WI38 (cell line): ENCODE measurements at regions not wholly inside any gene's neighbourhood (a gene's known extent, or its start where the extent isn't known, plus 50 kb on each side); places are given as distances from the start of the nearest gene placed in this dataset.

Experiments used
- H3K4me3 ChIP-seq: 2 replicates; pipeline ENCODE4 v1.5.1; 2011; ENCODE audit warnings: low read depth, mild to moderate bottlenecking, control low read depth, low read length
- CTCF ChIP-seq: IDR thresholded peaks from 2 replicates; pipeline ENCODE4 v1.5.1; 2012; ENCODE audit warnings: low read depth, mild to moderate bottlenecking, control low read depth, low read length

GRCh38 chr1:93784538-93784937 lies 94.5 kb downstream of the DNTTIP2 start:
- TF ChIP-seq CTCF, result no peak
- no peak overlapping the region for H3K4me3 ChIP-seq

GRCh38 chr1:93783876-93784275 lies 95.1 kb downstream of the DNTTIP2 start:
- no peak overlapping the region for H3K4me3 ChIP-seq
- no peak for TF ChIP-seq CTCF

- no peak overlapping the region for H3K4me3 ChIP-seq
- TF ChIP-seq CTCF, result no peak
Observed at GRCh38 chr1:93779540-93780165, 98.0 kb upstream of the BCAR3 start.

- H3K4me3 ChIP-seq, result no peak overlapping the region
- no peak for TF ChIP-seq CTCF
Observed at GRCh38 chr1:93778457-93778856, 96.8 kb upstream of the BCAR3 start.

- TF ChIP-seq CTCF, result no peak
- H3K4me3 ChIP-seq, result no peak overlapping the region
Observed at GRCh38 chr1:93777255-93777654, 95.6 kb upstream of the BCAR3 start.

- H3K4me3 ChIP-seq, result no peak overlapping the region
- no peak for TF ChIP-seq CTCF
Observed at GRCh38 chr1:93776728-93777127, 95.1 kb upstream of the BCAR3 start.

GRCh38 chr1:93775224-93775623 lies 93.6 kb upstream of the BCAR3 start:
- no peak for TF ChIP-seq CTCF
- H3K4me3 ChIP-seq, result no peak overlapping the region
